Ovary (tissue), 3 donors: ENCODE measurements at regions not wholly inside any gene's neighbourhood (a gene's known extent, or its start where the extent isn't known, plus 50 kb on each side); places are given as distances from the start of the nearest gene placed in this dataset.

Source experiments
- EP300 ChIP-seq: sonication (generic); formaldehyde crosslinking; IDR thresholded peaks from one replicate; pipeline ENCODE4 v1.6.1; 2017; ENCODE audit warnings: antibody characterized with exemption
- POLR2A ChIP-seq: fragments of 450-650 bp; IDR thresholded peaks from one replicate; pipeline ENCODE4 v1.6.1; 2017; ENCODE audit warnings: antibody characterized with exemption, mild to moderate bottlenecking, moderate library complexity
- TF ChIP-seq, protein P1 (sequence below), 3 donors: fragments of 450-650 bp in 2 of 3; fragments of 200-600 bp in 1 of 3; IDR thresholded peaks; one replicate each; pipeline versions ENCODE4 v1.5.1 to v1.8.0; 2016 to 2022; ENCODE audit warnings: antibody characterized with exemption in 3 of 3, mild to moderate bottlenecking in 1 of 3
- donor health status: DM: no; HTN: no; CAD: no.

DNA sequence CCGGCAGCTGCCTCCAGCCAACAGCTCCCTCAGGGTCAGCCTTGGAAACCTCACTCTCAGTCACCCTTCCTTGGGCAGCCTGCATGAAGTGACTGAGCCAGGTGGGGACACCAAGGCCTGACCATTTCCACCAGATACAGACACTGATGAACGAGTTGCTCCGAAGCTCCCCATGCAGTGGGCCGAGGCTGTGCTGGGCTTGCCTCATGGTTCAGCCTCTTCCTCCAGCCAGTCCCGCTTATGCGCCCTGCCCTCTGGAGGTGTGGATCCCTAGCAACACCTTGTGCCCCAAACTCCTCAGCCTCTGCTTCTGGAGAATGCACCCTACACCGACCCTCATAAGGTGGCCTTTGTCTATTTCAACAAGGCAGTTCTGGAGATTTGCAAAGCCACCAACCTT is 236.0 kb downstream of the RRAGC start:
- TF ChIP-seq POLR2A (no peak), EP300 (no peak)
- TF ChIP-seq, protein P1, sequence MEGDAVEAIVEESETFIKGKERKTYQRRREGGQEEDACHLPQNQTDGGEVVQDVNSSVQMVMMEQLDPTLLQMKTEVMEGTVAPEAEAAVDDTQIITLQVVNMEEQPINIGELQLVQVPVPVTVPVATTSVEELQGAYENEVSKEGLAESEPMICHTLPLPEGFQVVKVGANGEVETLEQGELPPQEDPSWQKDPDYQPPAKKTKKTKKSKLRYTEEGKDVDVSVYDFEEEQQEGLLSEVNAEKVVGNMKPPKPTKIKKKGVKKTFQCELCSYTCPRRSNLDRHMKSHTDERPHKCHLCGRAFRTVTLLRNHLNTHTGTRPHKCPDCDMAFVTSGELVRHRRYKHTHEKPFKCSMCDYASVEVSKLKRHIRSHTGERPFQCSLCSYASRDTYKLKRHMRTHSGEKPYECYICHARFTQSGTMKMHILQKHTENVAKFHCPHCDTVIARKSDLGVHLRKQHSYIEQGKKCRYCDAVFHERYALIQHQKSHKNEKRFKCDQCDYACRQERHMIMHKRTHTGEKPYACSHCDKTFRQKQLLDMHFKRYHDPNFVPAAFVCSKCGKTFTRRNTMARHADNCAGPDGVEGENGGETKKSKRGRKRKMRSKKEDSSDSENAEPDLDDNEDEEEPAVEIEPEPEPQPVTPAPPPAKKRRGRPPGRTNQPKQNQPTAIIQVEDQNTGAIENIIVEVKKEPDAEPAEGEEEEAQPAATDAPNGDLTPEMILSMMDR (IDR thresholded peaks at IDR 0.05): no peak
